HG02973 (cell line): ENCODE measurements at regions not wholly inside any gene's neighbourhood (a gene's known extent, or its start where the extent isn't known, plus 50 kb on each side); places are given as distances from the start of the nearest gene placed in this dataset.

Experiments used
- ATAC-seq: cut with Tn5 transposase; IDR thresholded peaks from one replicate; pipeline ENCODE4 v1.9.1; 2021; ENCODE audit warnings: moderate library complexity; ENCODE audit not compliant: unreplicated experiment

DNA sequence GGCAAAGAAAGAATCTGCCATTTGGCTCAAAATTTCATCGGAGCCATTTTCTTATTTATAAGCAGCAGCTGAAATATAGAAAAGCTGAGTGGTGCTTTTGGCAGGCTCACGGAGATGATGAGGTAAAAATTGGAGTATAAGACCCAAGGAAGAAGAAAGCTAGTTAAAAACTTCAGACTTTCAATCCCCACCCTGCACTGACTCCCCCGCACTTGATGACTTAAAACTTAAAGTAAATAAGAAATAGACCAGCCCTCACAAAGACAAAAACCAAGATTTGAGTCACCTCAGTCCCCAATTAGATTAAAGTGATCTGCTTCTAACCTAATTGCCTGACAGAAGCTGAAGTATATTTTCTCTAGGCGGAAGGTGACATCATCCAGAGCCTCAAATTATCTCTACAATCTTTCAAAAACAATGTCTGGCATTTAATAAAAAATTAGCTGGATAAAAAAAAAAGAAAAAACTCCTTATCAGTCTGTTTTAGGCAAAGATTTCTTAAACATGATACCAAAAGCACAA lies 124.0 kb upstream of the PJA2 start:
- no peak for ATAC-seq

DNA sequence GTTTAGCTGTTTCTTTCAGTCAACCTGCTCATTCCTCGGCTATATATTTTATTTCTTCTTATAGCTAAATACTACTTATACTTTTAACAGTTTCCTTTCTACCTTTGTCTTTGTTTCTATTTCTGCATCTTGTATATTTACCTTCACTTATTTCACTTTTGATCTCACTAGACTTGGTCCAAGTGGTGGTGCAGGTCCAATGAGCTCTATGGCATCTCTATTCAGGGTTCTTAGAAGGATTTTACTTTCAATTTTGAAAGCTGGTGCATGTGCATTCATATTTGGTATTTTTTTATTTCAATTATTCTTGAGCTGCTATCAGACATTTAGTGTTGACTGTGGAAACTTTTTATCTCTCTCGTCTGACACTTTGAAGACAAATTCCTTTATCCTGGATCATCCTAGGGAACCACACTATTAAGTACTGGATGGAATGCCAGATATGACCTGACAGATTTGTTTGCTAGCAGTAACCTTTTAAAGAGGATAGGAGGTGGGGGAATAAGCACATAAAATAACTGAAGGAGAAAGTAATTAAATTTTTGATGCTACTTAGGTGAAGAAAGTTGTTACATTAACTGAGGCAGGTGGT lies 123.1 kb upstream of the PJA2 start:
- ATAC-seq: no peak

DNA sequence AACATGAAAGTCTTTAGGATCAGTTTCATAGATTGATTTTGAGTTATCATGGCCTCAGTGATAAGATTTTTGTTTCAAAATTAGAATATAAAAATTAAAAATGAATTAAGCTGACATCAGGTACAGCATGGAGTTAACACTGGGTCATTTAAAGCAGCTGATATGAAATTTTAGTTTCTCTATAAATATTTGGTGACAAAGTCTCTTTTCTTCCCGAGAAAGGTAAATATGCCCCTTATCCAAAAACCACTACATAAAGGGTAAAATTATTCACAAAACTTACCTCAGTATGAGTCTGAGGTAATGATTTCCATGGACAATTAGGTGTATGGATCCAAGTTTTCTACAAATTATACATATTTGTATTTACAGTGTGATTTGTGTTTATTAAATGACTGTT lies 121.5 kb upstream of the PJA2 start:
- no peak for ATAC-seq

DNA sequence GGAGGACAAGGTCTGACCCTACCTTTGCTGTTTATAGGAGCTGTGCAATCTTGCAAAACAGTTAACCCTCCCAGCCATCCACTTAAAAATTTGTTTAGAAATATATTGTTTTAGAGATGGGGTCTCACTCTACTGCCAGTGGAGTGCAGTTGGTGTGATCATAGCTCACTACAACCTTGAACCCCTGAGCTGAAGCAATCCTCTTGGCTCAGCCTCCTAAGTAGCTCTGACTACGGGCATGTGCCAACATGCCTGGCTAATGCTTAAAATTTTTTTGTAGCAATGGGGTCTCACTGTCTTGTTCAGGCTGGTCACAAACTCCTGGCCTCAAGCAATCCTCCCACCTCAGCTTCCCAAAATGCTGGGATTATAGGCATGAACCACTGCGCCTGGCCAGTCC lies 120.2 kb upstream of the PJA2 start:
- no peak for ATAC-seq

DNA sequence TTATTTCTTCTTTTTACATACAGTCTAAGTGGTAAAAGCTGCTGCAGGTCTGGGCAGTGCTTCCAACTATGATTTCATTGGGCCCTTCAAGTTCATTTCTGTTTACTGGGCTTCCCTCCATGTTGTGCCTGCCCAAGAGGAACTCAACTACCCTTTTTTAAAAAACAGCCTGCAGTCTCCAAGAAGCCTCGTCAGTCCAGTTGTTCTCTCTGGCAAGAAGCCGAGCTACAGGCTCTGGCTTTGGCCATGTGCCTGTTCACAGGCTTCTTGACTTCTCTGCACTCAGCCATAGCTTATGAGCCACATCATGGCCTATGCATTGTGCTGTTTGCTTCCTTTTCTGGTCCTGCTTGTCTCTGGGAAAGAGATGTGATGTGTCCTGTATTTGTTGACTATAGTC lies 119.7 kb upstream of the PJA2 start:
- ATAC-seq: no peak

DNA sequence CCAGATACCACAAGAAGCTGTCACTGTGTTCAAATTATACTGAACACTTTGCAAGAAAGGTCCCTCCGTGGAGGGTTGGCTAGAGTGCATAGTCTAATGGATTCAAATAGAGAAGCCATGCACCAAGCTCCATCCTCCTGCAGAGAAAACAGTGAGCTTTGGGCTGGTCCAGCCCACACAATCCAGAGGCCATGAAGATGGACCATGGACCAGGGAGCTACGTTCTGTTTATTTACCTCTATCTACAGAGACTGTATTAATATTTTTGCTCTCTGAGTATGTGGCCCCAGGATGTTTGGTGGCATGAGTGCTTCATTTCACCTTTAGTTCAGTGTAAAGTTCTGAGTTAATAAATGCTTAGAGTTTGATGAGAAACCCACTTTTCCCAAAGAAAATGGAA lies 114.8 kb upstream of the PJA2 start:
- ATAC-seq: no peak

DNA sequence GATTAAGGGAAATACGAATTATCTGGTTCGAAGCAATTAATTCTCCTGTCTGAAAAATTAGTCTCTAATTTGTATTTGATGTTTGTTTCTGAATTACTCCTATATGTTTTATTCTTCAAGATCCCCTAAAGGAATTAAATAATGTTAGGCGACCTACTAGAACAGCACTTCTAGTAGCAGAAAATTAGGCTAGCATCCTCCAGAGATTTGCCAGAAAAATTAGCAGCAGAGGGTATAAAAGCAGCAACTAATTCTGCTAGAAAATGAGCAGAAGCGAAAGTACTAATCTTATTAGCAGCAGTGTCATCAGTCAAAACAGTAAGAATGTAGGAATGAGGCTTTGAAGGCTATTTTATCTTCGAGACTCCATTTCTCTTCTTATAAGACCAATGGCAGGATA lies 114.3 kb upstream of the PJA2 start:
- no peak for ATAC-seq

DNA sequence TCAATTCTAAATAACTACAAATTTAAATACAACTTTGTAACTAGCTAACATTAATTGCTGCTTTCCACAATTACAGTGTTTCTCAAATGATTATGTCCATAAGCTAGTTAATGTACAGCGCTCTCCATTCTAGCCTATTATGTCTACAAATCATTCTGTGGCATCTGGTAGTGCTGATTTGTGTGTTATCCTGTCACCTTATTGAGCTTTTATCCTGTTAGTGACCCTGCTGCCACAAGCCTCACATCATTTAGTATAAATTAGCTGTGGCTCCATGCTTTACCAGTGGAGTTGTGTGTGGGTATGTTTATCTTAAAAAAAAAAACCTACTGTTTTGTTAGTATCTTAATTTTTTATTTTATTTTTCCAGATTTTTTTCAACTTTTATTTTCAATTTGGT lies 112.6 kb upstream of the PJA2 start:
- ATAC-seq: no peak

DNA sequence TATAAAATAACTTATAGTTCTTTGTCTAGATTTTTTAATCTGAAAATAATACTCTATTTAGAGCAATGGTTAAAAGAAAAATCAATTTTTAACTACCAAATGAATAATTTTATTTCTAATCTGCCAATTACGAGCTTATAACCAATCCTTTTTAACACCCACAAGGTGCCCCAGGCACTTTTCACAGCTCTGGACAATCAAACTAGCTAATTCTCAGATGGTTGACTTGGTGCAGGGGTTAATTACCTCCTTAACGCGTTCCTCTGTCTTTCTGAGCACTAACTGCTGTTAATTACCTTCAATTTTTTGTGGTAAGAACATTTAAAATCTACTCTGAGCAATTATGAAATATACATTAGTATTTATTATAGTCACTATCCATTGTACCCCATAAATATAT lies 109.6 kb upstream of the PJA2 start:
- no peak for ATAC-seq

DNA sequence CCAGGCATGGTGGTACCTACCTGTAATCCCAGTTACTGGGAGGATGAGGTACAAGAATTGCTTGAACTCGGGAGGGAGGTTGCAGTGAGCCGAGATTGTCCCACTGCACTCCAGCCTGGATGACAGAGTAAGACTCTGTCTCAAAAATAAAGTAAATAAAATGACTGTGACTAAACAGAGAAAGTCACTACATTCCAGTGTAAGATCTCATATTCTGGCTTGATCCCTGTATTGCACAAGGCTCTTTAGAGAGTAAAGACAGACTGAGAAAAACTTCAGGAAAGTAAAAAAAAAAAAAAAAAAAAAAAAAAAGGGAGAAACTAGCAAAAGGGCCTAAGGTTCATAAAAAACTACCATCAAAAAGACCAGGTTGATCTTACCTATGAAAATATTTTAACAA lies 106.6 kb upstream of the PJA2 start:
- ATAC-seq: no peak

DNA sequence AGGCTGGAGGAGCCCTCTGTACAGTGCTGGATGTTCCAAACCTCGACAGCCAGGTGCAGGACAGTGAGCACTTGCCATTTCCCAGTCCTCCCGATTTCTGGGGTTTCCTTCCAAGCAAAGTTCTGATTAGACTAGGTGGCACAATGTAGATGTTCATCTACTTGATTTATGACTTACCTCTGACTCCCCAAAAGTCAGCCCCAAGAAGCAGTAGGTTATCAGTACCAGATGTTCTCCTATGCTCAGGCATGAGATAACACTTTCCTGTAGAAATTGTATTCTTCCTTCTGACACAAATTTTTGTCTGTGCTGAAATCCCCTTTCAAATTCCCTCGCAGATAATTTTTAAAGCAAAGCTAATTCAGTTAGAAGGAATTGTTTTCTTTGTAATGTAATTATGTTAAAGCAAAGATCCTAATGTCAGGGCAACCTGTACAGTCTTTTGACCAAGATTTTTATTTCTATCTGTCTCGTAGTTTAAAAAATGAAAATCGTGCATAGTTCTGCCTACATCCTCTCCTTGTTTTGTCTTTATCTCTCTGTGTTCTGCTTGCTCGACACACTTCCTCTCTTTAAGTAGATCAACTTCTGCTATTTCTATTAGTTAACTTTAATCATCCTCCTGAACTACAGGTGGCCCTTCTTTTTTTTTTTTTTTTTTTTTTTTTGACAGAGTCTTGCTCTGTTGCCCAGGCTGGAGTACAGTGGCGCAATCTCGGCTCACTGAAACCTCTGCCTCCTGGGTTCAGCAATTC lies 102.4 kb upstream of the PJA2 start:
- ATAC-seq: no peak

DNA sequence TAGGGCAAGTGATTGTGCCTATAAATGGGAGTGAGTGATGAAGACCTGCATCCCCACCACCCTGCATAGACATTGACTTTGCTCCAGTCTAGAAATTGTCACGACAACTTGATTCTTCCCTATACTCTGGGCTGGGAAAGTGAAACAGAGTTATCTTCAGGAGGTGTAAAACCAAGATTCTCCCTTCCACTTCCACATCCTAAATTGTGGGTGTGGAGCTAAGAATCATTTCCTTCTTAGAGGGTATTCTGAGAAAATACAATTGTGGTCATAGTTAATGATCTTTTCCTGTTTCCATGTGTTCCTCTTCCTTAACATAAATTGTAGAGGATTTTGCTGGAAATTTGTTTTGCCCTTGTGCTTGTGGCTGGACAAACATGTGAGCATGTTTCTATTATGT lies 96.8 kb upstream of the PJA2 start:
- ATAC-seq: no peak

DNA sequence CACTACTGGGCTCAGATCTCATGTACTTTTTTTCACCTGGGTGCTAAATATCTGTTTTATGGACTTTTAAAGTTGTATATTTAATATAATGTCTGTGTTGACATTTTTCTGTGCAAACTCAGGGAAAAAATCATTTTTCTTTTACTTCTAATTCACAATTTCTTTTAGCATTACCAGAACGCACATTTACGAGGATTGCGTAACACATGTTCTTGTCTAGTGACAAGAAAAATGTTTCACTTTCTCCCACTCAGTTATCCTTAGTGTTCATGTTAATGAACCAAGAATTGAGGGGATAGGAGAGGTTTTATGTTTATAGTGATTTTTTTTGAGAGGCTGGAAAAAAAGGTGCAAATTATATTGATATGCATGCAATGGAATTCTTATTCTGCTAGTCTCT lies 86.3 kb upstream of the PJA2 start:
- no peak for ATAC-seq

DNA sequence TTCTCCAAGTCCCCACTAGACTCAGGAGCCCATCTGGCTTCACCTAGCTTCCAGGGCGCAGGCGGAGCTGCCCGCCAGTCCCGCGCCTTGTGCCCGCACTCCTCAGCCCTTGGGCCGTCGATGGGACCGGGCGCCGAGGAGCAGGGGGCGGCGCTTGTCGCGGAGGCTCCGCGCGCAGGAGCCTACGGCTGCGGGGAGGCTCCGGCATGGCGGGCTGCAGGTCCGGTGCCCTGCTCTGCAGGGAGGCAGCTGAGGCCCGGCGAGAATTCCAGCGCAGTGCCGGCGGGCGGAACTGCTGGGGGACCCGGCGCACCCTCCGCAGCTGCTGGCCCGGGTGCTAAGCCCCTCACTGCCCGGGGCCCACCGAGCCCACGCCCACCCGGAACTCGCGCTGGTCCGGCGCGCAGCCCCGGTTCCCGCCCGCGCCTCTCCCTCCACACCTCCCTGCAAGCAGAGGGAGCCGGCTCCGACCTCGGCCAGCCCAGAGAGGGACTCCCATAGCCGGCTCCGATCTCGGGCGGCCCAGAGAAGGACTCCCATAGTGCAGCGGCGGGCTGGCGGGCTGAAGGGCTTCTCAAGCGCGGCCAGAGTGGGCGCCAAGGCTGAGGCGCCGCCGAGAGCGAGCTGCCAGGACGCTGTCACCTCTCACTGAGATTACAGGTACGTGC lies 78.1 kb upstream of the PJA2 start:
- no peak for ATAC-seq

DNA sequence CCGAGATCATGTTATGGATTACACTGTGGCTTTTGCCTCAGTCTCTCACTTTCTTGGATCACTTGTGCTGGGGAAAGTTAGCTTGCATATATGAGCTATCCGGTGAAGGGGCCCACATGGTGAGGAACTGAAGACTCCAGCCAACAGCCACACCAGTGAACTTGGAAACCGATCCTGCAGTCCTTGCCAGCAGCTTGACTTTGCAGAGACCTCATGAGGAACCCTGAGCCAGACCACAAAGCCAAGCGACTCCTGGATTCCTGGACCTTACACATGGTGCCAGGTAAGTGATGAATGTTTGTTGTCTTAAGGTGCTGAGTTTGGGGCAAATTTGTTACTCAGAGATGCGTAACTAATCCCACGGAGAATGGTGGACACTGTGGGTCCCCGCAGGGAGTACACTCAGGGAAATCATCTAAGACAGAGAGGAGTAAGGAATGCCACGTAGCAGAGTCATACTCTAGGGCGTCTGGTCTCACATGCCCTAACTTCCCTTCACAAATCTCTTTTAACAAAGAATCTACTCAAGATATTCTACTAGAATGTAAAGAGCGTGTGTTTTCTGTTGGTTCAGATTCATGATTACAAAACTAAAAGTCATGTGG lies 76.5 kb upstream of the PJA2 start:
- no peak for ATAC-seq

DNA sequence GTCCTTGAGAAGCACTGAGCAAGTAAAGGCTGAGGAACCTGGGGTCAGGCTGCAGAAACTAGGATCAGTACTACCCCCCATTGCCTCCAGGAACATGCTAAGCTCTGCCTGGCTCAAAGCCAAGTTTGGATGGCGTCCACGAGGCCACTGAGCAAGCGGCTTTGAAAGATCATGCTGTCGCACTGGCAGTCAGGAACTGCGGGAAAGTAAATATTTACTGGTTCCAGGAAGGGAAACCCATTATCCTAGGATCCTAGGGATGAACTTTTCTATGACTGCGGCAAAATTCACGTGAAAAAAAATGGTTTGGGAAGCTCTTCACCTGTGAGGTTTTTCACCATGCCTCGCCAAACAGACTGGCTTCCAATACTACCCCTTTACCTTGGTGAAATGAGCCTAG lies 75.3 kb upstream of the PJA2 start:
- no peak for ATAC-seq

DNA sequence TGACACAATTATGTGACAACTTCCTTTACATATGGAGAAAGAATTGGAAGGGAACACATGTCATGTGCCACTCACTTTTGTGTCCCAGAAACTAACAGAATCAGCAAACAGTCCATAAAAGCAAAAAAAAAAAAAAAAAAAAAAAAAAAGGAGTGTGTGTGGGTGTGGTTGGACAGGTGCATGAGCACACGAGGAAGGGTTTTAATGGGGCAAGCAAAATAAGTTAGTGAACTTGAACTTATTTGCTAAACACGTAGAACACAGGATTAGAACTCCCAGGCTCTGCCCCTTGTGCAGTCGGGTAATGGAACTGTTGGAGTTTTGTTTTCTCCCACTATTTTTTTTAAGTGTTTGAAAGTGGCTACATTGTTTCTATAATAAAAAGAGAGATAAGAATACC lies 74.8 kb upstream of the PJA2 start:
- ATAC-seq: no peak

DNA sequence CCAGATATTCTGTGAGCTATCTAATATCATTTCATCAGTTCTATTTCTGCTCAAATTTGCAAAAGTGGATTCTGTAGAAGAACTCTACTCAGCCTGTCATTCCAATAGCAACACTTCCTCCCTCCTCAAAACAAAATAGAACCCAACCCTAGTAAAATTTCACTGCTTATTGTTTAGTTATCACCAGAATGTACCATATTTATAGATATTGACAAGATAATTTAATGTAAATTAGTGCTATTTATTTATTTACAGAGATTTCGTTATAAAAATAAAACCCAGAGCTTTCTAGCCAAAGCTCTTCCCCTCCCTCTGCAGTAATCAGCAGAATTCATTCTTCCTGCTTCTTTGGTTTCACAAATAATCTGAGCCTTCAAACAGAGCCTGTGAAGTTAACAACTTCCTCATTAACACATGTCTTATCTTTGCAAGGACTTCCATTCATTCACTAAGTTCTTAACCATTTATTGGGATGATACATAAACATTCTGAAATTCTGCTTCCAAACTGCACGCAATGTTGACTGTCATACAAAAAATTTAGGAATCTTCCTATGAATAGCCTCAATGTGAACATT lies 73.7 kb upstream of the PJA2 start:
- ATAC-seq: no peak

DNA sequence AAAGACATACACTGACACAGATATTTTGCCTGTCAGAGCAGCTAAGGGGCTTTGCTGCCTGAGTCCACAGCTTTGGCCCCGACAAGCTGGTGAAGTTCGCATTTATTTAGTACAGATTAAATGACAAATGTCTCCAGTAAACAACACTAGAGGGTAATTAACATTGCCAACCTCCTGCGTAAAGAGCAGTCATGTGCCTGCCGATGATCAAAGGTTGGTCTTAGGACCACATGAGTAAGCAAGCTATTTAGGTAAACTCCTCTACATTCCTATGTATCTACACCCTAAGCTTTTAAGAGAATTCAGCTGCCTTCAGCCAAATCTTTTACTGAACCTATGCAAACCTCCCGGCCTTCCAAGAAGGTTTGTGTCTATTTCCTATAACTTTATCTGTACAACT lies 73.0 kb upstream of the PJA2 start:
- no peak for ATAC-seq

DNA sequence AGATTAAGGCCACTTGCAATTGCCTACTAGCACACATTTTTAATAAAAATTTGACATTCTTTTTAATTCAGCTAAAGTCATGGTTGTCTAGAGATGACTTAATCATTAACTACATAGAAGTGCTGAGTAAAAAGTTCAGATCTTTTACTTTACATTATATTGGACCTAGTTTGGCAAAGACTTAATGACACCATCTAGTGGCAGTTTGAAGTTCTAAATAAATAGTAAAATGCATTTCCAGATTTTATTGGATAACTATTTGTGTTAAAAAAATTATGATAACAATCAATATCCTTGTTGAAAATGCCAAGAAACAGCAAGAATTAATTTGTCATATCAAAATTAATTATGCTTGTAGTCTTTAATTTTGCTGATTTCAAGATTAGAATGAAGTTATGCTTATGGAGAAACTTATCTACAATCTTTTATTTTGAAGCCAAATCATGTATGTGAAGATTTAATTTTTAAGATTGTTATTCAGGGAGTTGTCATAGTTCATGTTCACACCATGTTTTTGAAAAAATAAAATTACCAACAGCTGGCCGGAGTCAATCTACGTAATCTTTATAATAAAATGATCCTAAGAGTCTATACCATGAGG lies 69.6 kb upstream of the PJA2 start:
- no peak for ATAC-seq

DNA sequence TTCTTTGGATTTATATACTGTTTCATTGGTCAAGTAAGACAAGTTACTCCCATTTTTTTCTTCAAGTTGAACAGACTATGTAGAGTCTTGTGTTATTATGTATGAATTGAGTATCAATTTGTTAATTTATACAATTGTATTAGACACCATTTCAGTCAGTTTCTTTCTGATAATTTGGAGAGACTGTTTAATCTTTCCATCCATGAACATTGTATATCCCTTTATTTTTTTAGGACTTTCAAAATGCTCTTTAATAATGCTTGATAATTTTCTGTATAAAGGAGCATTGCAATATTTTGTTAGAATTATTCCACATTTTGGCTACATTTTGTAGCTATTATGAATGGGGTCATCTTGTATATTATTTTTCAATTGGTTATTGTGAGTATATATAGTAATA lies 69.1 kb upstream of the PJA2 start:
- no peak for ATAC-seq
